ENCODE measurements at regions not wholly inside any gene's neighbourhood (a gene's known extent, or its start where the extent isn't known, plus 50 kb on each side); places are given as distances from the start of the nearest gene placed in this dataset.
A peak's percentile ranks its signal among the peaks of the same experiment; 100 is the strongest.

DNA sequence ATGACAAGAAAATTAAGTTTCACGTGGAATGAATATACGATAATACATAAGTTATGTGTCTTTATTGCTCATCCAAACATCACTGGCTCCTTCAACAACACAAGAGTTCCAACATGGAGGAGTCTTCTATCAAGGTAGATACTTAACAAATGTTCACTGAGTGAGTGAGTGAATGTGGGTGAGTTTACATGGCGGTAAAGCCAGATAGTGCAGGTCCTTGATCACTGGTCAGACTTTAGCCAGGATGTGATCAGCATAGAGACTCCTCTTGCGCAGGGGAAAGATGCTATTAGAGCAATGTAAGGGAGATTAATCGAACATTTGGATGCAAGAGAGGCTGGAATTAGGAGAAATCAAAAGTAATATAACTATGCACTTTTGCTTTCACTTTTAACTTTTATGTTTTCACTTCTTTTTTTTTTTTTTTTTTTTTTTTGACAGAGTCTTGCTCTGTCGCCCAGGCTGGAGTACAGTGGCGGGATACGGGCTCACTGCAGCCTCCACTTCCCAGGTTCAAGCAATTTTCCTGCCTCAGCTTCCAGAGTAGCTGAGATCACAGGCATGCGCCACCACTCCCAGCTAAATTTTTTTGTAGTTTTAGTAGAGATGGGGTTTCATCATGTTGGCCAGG, 249.0 kb upstream of the ID2 start:
- peak; percentile 2 for DNase-seq (ENCODE audit: low spot score)

DNA sequence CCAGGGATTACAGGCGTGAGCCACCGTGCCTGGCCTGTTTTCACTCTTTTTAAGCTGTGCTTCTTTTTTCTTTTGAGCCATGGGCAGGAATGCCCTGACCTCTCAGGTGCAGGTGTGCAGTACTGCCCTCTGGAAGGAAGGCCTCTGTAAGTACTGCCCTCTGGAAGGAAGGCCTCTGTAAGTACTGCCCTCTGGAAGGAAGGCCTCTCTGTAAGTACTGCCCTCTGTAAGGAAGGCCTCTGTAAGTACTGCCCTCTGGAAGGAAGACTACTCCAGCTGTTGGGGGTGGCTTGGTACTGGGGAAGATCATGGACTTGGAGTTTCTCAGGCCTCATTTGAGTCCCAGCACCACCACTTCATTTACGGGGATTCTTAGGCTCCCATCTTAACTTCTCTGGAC, 248.5 kb upstream of the ID2 start:
- peak; percentile 26 for DNase-seq (ENCODE audit: low spot score)

DNA sequence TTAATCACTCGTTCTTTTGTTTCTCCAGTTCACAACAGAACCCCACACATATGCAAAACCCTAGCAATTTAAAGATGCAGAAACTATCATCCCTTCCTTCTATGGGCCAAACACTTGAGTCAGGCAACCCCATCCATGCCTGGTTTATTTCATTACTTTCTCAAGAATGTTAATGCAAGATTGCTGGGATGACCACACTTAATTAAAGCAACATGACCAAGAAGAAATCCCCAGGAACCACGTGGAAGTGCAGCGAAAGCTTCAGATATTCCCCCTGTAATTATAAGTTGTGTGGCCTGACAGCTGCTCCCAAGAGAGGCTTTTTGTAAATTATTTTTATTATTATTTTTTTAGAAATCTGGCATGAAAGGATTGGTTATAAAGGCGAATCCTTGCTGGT, 246.2 kb upstream of the ID2 start:
- DNase-seq (ENCODE audit: low spot score): peak; percentile 23

DNA sequence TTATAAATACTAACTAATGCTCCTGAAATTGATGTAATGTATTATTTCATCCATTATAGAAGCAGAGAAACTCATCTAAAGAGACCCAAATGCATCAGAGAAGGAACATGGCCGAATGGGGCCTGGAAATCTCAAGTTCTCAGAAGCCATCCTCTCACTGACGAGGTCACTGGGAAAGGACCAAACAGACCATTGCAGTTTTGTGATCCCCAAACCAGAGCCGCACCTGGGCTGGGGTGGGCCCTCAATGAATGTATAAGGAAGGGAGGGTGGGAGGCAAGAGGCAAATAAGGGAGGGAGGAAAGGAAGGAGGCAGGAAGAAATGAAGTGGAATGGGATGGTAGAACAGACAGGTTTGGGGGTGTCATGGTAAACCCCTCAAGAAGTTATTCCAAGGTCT, 245.3 kb upstream of the ID2 start:
- DNase-seq (ENCODE audit: low spot score): peak; percentile 14

DNA sequence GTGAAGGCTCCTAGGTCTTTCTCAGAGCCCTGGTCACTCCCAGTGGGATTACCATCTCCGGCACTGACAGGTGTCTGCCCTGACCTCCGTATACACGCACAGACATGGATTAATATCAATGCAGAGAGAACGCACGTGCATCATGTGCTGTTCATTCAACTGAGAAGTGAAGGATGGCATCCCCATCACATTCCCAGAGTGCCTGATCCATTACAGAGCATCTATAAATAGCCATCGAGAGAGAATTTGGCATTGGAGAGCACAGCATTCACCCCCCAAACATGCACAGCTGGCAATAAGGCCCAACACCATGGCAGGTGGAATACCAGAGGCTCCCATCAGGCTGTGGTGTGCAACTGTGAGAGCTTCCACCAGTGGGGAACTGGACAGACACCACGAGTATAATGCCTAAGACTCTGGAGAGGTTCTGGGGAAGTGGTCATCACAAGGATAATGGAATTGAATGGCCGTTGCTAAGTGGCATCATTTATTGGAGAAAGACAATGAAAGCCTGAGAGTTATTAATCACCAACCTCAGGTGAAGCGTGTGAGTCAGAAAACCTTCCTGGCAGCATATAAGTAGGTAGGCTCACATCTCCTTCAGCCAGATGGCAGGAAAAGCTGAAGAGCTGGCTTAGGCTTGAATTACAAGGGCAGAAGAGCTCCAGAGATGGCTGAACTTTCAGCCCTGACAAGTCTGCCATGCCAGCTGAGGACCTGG, 244.5 kb upstream of the ID2 start:
- peak; percentile 27 for DNase-seq (ENCODE audit: low spot score)

DNA sequence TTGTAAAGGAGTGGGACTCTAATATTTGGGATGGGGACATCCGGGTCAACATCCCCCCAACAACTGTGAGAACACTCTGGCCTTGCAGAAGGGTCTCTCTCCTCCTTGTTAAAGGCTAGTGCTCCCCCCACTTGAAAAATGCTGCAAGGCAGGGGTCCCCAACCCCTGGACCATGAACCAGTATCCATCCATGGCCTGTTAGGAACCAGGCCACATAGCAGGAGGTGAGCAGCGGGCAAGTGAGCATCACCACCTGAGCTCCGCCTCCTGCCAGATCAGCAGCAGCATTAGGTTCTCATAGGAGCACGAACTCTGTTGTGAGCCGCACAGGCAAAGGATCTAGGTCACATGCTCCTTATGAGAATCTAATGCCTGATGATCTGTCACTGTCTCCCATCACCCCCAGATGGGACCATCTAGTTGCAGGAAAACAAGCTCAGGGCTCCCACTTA, 243.9 kb upstream of the ID2 start:
- DNase-seq (ENCODE audit: low spot score): peak; percentile 16

DNA sequence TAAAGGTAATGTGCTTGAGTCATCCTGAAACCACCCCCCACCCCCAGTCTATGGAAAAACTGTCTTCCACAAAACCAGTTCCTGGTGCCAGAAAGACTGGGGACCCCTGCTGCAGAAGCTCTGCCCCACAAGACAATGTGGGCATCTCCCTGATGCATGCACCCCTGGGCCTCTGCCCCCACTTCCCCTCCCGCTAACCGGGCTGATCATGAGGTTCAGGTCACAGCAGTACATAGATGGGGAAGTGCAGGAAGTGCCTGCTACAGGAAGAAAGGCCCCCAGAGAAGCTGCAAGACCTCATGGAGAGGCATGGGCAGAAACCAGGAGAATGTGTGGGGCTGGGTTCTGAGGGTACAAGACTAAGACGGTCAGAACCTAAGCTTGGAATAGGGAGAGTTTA, 243.4 kb upstream of the ID2 start:
- DNase-seq (ENCODE audit: low spot score): peak; percentile 6

DNA sequence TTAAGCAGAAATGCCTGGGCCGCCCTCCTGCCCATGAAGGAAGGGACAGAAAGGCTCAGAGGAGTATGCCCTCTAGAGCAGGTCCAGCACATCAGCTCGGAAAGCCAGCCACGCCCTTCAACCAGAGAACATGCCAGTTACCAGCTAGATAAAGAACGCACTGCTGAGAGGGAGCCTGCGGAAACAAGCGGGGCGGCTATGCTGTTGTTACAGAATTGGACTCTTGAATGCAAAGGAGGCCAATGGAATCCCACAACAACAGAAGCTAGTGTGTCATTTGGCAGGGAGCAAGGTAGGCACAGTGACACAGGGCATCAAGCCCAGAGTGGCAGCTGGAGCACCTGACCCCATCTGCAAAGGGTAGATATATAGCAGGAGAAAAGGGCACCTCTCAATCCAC, 242.9 kb upstream of the ID2 start:
- DNase-seq (ENCODE audit: low spot score): peak; percentile 19

DNA sequence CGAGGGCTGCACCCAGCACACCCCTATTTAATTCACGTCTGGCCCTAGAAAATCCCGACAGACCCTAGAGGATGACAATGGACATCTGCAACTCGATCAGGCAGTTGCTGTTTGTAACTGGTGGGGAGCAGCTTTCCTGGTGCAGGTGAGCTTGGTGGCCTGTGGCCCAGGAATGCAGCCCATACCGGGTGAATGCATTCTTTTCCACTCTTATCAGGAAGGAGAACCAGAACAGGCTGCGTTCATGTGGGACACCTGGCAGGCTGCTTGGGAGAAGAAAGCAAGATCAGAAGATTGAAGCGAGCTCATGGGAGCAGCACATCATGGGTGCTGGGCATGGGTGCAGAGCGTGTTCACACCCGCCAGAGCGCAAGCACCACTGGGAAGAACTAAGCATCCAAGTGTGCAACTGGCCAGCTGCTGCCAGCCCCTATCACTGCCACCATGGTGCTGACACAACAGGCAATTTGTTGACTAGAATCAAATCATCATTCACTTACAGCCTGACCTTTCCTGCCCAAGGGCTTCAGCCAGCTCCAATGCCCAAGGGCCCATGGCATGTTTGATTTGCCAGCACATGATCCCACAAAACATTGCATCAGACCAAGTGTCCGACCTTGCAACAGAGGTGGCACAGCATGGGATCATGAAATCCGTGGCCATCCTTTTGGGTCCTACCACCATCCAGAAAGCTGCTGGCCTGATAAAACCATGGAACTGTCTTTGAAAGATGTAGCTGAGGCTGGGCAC, 241.7 kb upstream of the ID2 start:
- peak; percentile 30 for DNase-seq (ENCODE audit: low spot score)

DNA sequence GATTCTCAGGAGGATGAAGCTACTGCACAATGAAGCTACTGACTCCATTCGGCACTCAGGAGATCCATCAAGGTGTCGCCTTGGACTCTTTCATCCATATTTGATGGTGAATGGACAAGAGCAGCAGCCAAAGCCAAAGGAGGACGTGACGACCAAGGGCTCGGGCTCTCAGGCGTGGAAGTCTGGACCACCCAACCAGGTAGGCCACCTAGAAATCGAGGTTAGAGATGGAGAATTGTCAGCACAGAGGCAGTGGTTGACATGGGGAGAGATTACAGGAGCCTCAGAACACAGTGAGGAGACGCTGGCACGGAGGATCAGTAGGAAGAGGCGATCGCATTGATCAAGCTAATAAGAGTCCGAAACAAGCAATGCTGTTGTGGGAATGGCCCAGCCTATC, 240.5 kb upstream of the ID2 start:
- DNase-seq (ENCODE audit: low spot score): peak; percentile 20

DNA sequence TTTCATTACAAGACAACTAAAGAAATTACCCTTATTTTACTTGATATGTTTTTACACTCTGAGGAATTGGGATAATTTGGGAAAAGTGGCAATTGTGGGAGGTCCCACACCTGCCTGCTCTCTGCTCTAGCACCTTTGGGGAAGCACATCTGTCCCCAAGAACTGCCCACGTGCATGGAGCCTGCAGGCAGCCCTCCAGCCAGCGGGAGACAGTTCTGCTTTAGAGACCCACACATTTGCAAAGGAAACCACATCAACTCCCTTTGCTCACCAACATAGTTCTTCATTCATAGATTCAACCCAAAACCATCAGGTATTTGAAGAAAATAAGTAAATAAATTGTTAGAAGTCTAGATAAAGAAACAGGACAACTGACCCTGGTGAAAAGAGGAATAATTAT, 239.9 kb upstream of the ID2 start:
- peak; percentile 26 for DNase-seq (ENCODE audit: low spot score)

DNA sequence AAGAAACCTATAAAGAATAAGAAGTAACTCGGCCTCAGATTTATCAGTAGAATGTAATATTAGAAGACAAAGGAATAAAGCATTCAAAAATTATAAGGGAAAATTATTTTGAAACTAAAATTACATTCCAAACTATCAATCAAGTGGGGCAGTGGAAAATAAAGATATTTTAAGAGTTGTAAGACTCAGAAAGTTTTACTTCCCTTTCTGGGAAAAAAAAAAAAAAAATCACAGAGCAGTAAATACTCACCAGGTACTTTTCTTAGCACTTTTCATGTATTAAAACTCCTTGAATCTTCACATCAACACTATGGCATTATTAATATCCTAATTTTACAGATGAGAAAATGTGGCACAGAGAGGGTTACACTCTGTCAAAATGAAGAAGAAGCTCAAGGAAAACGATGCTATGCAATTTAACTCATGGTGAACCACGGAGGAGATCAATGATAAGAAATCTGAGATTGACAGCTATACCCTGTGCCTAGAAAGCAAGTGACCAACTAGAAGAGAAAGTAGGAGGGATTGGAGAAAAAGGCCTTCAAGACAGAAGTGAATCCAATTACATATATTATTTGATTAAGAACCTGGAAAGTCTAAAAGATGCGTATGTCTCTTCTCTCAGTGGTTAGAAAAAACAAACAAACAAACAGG, 238.9 kb upstream of the ID2 start:
- no peak for DNase-seq (ENCODE audit: low spot score)

DNA sequence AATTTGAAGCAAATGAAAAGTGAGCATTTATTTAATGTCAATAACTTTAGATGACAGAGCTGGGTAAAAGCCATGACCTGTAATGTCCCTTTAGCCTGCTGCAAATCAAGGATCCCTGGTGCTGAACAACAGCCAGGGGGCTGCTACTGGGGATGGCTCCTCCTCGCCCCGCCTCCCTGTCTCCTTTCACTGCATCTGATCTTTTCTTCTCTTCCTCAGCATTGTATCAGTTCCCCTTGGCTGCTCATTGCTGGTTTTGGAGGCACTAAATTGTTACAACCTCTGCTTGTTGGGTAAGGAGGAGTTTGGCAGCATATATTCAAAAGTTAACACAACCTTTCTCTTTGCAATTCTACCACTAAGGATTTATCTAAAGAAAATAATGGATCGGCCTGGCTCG, 236.3 kb upstream of the ID2 start:
- DNase-seq (ENCODE audit: low spot score): peak; percentile 43

DNA sequence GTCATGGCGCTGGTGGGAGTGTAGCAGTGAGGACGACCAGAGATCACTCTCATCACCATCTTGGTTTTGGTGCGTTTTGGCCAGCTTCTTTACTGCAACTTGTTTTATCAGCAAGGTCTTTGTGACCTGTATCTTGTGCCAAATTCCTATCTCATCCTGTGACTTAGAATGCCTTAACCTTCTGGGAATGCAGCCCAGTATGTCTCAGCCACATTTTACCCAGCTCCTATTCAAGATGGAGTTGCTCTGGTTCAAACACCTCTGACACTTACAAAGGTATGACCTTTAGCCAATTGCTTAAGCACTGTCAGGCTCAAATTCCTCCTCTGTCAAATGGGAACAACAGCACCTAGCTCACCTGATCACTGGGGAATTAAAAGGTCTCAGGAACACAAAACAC, 235.1 kb upstream of the ID2 start:
- peak; percentile 0 for DNase-seq (ENCODE audit: low spot score)

DNA sequence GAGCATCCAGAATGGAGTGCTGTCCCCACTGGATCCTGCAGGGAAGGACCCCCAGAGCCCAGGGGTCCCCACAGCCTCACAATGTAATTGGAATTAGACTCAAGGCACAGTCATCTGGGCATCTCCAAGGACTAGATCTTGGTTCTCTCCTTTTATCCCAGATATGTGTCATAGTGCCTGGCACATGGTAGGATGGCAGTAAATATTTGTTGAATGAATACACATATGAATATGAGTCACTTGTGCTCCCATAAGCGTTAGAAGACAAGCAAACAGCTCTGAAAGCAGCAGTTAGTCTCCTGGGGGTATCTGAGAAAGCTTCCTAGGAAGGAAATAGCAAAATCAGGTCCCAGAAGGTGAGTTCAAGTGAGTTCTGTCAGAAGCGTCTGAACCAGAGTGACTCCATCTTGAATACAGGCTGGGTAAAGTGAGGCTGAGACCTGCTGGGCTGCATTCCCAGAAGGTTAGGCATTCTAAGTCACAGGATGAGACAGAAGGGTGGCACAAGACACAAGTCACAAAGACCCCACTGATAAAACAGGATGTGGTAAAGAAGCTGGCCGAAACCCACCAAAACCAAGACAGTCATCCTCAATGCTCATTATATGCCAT, 234.1 kb upstream of the ID2 start:
- peak; percentile 14 for DNase-seq (ENCODE audit: low spot score)

DNA sequence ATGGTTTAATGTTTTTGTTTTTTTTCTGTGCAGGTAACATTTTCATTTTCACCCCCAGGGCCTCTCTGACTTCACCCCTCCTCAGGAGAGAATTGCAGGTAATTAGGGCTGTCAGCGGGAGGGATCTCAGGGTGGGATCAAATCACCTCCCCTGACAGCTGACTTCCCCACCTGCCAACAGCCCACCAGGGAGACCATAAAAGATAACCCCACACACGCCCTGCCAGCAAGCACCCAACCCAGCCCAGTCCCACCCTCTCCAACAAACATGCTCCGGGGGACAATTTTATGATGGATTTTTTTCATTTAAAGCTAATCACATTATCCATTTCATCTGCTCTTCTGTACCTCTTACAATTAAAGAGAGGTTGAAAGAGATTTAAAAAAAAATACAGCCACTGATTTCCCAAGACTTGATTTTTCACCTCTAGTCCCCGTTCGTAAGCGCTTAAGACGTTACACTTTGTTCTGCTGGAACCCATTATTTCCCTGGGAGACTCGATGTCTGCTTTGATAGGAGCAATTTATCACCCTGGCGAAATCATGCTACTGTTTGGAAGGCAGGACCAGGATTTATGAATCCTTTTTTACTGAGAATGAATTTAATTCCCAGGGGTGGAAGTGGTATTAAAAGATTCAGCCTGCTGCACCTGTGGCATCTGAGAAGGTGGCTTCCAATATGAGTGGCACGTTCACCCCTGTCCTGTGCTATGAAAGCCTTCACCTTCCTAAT, 232.9 kb upstream of the ID2 start:
- peak; percentile 18 for DNase-seq (ENCODE audit: low spot score)

DNA sequence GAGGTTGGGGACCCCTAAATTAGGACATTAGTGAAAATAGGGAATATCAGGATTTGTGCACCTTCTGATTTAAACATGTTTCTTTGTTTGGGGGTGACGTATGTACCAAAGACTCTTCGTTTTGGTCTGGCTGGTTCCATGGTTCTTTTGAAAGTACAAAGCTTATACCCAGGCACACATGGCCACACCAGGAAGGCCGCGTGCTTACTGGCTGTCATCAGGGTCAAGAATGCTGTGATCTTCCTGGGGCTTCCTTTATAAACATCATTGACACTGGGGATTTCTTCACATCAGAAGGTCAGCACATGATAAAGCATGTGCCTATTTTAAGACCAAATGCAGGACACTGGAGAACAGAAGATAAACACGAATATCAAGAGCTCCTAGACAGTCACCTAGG, 230.6 kb upstream of the ID2 start:
- peak; percentile 6 for DNase-seq (ENCODE audit: low spot score)

DNA sequence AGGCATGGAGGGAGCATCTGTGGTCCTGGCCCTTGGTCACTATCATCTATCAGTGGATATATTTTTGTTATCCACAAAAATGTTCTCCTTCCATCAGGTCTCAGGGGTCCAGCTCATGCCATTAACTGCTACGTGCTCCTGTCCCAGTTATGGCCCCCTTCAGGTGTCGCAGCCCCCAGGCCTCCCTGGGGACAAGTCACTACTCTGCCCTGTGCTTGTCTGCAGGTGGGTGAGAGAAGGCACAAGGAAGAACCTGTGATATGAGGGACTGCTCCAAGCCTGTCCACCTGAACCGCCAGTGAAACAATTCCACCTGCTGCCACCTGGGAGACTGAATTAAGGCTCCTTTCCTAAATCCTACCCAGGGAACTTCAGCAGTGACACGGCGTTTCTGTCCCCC, 229.6 kb upstream of the ID2 start:
- peak; percentile 17 for DNase-seq (ENCODE audit: low spot score)

DNA sequence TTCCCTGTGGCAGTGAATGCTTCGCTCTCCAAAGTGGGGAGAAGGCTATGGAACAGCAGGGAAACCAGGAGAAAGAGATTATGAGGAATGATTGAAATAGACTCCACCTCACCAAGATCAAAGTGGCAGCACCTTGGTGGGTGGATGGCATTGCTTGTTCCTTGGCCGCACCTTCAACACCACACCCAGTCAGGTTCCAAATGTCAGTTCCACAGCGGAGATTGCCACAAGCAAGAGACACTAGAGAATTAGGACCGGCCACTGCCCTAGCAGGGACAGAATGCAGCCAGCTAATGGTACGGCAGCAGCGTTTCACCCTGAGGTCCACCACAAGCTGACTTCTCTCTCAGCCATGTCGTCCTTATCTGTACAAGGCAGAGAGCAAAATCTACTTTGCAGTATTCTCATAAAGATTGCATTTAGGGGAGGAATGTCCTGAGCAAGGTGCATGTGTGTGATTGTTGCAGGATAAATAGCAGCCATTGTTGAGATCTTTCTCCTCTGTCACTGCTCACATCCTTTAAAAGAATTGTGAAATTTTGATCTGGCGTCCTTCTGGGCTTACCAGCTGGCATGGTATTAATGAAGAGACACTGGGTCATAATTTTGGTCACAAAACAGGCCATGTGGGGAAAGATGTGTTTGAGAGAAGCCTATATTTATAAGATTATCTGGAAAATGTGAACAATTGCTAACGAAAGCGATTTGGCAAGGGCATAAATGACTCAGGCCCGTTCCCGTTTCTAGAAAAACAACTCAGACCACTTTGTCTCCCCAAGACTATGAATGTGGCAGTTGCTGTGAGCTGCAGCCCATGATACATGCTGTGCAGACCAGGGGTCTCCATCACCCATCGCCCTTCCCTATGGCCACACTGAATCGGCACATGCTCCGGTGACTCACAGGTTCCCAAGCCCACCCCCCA, 228.6 kb upstream of the ID2 start:
- DNase-seq (ENCODE audit: low spot score): peak; percentile 10

DNA sequence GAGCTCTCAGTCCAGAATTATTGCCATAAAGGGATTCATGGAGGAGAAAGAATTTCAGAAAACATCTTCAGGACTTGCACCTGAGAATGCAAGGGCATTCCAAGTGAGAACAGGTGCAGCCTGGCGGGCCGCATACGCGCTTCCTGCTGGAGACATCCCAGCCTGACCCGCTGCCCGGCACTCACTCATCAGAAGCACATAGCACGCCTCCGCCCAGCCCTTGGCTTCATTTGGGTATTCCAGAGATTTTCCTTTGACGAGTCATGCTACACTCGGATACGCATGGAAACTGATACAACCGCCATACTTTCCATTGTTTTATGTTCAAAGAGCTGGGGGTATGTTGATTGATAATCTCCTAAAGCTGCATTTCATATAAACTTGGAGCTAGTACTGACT, 228.0 kb upstream of the ID2 start:
- DNase-seq (ENCODE audit: low spot score): no peak
